Gastroesophageal sphincter (tissue), 4 donors: ENCODE measurements at regions not wholly inside any gene's neighbourhood (a gene's known extent, or its start where the extent isn't known, plus 50 kb on each side); places are given as distances from the start of the nearest gene placed in this dataset.

ENCODE experiments used
- ATAC-seq: fragments of 150-250 bp; one replicate; pipeline ENCODE4 v1.9.1; 2016; ENCODE audit warnings: mild to moderate bottlenecking, moderate library complexity
- H3K27ac ChIP-seq, 4 donors: fragments of 200-600 bp; sonication (generic) in 3 of 4; 1 replicate in 3 of 4; 2 replicates in 1 of 4; pipeline ENCODE4 v1.5.1; 2016 to 2019
- H3K27me3 ChIP-seq: fragments of 200-600 bp; sonication (generic); one replicate; pipeline ENCODE4 v1.5.1; 2019
- H3K36me3 ChIP-seq, 2 donors: fragments of 200-600 bp; sonication (generic); one replicate each; pipeline ENCODE4 v1.5.1; 2019; ENCODE audit warnings: control low read depth in 1 of 2
- H3K4me1 ChIP-seq, 3 donors: fragments of 200-600 bp; sonication (generic); 1 replicate in 2 of 3; 2 replicates in 1 of 3; pipeline ENCODE4 v1.5.1; 2016 to 2019; ENCODE audit warnings: control low read depth in 2 of 3
- H3K4me3 ChIP-seq, 2 donors: fragments of 200-600 bp; sonication (generic); one replicate each; pipeline ENCODE4 v1.5.1; 2019; ENCODE audit warnings: mild to moderate bottlenecking in 1 of 2, moderate library complexity in 1 of 2
- H3K9me3 ChIP-seq, 3 donors: fragments of 200-600 bp; sonication (generic); one replicate each; pipeline ENCODE4 v1.5.1; 2017 to 2019; ENCODE audit warnings: control low read depth in 2 of 3
- CTCF ChIP-seq, 4 experiments: fragments of 200-600 bp in 2 of 4; fragments of 450-650 bp in 2 of 4; sonication (generic) in 1 of 4; IDR thresholded peaks; one replicate each; pipeline ENCODE4 v1.5.1; 2017 to 2019; ENCODE audit warnings: antibody characterized with exemption in 4 of 4, mild to moderate bottlenecking in 2 of 4, moderate library complexity in 2 of 4
- EP300 ChIP-seq: sonication (generic); formaldehyde crosslinking; IDR thresholded peaks from one replicate; pipeline ENCODE4 v1.6.1; 2017; ENCODE audit warnings: antibody characterized with exemption, mild to moderate bottlenecking
- POLR2A ChIP-seq, 2 donors: fragments of 450-650 bp; IDR thresholded peaks; one replicate each; pipeline ENCODE4 v1.6.1; 2017; ENCODE audit warnings: antibody characterized with exemption in 2 of 2, mild to moderate bottlenecking in 2 of 2, moderate library complexity in 1 of 2
- POLR2AphosphoS5 ChIP-seq: sonication (generic); formaldehyde crosslinking; IDR thresholded peaks from one replicate; pipeline ENCODE4 v1.6.1; 2017; ENCODE audit warnings: antibody characterized with exemption
- WGBS, 2 donors: methylation state at CpG; one replicate each; pipeline ENCODE4 v1.1.5; 2018; ENCODE audit warnings: low coverage in 1 of 2; 5-methylcytosine and 5-hydroxymethylcytosine counted together

DNA sequence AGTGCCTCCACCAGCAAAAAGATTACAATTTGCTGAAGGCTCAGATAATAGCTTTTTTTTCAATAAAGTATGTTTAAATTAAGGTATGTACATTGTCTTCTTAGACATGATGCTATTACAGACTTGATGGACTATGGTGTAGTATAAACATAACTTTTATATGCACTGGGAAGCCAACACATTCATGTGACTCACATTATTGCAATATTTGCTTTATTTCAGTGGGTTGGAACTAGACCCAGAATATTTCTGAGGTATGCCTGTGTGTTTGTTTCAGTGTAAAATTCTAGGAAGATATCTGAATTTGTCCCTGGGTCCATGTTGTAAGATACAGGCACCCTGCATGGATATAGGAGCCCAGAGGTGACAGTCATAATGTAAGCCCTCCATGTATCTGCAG lies 120.0 kb upstream of the BDNF start:
- Histone ChIP-seq H3K4me1 (no peaks in the 10 kb centered on the region), H3K36me3 (no peaks in the 10 kb centered on the region), H3K9me3 (peaks cover 0 to 8% (median 0%) of the 10 kb centered on the region in 3 donors), H3K27ac (no peak overlapping the region), H3K4me3 (no peak overlapping the region), H3K27me3 (no peaks in the 10 kb centered on the region)
- no peak for ATAC-seq
- TF ChIP-seq POLR2AphosphoS5 (no peak), POLR2A (IDR thresholded peaks at IDR 0.05) (no peak), CTCF (IDR thresholded peaks at IDR 0.05) (no peak), EP300 (no peak)

GRCh38 chr11:27816197-27816596 lies 115.9 kb upstream of the BDNF start:
- H3K4me1 ChIP-seq = no peaks in the 10 kb centered on the region
- no peaks in the 10 kb centered on the region for H3K36me3 ChIP-seq
- H3K27me3 ChIP-seq = no peaks in the 10 kb centered on the region
- no peak for TF ChIP-seq EP300
- TF ChIP-seq CTCF (IDR thresholded peaks at IDR 0.05) = no peak
- no peak for TF ChIP-seq POLR2AphosphoS5
- no peak for TF ChIP-seq POLR2A (IDR thresholded peaks at IDR 0.05)
- H3K27ac ChIP-seq = no peak overlapping the region
- ATAC-seq = no peak
- peaks cover 0 to 8% (median 0%) of the 10 kb centered on the region in 3 donors for H3K9me3 ChIP-seq
- H3K4me3 ChIP-seq = no peak overlapping the region
- WGBS, 2 donors = 100% methylated on average over 1 of the region's 1 CpG; no CpG with 5 or more reads in 1 of the 2 donors

- Histone ChIP-seq H3K9me3 (no peaks in the 10 kb centered on the region), H3K36me3 (no peaks in the 10 kb centered on the region), H3K27me3 (no peaks in the 10 kb centered on the region), H3K4me3 (no peak overlapping the region), H3K4me1 (no peaks in the 10 kb centered on the region), H3K27ac (no peak overlapping the region)
- TF ChIP-seq POLR2A (IDR thresholded peaks at IDR 0.05) (no peak), POLR2AphosphoS5 (no peak), CTCF (IDR thresholded peaks at IDR 0.05) (no peak), EP300 (no peak)
- no peak for ATAC-seq
- 70% methylated on average over 2 of the region's 2 CpGs; no CpG with 5 or more reads in 1 of the 2 donors for WGBS, 2 donors
Measured at GRCh38 chr11:27812341-27812740, 112.1 kb upstream of the BDNF start.

DNA sequence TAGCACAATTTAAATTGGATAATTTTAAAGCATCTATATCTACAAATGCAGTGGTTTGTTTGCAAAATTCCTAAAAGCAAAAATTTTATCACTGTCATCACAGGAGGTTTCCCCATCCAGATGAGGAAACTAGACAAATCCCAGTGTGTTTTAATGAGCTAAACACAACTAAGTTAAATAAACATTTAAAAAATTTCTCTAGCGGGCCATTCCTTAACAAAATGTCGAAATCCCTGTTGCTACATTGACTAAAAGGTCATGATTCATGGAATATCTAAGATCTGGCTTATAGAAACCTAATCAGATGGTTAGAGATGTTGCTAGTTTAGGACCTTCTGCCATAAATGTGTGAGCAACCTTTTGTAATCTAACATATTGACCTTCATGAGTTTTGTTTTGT lies 107.3 kb upstream of the BDNF start:
- no peak overlapping the region for H3K4me3 ChIP-seq
- H3K27ac ChIP-seq = no peak overlapping the region
- TF ChIP-seq POLR2A (IDR thresholded peaks at IDR 0.05) (no peak), EP300 (no peak), CTCF (IDR thresholded peaks at IDR 0.05) (no peak), POLR2AphosphoS5 (no peak)
- no peaks in the 10 kb centered on the region for H3K9me3 ChIP-seq
- no peaks in the 10 kb centered on the region for H3K4me1 ChIP-seq
- H3K27me3 ChIP-seq = peaks cover 3% of the 10 kb centered on the region
- no peak for ATAC-seq
- 33 to 37% methylated on average over 2 of the region's 2 CpGs for WGBS, 2 donors
- no peaks in the 10 kb centered on the region for H3K36me3 ChIP-seq

GRCh38 chr11:27806122-27806521 lies 105.9 kb upstream of the BDNF start:
- Histone ChIP-seq H3K4me3 (no peak overlapping the region), H3K27ac (no peak overlapping the region), H3K9me3 (no peaks in the 10 kb centered on the region), H3K36me3 (no peaks in the 10 kb centered on the region), H3K27me3 (peaks cover 3% of the 10 kb centered on the region), H3K4me1 (no peaks in the 10 kb centered on the region)
- no peak for ATAC-seq
- WGBS, 2 donors = 28 to 100% methylated on average over 1 to 8 of the region's 19 CpGs
- TF ChIP-seq EP300 = no peak
- no peak for TF ChIP-seq POLR2A (IDR thresholded peaks at IDR 0.05)
- no peak for TF ChIP-seq POLR2AphosphoS5
- TF ChIP-seq CTCF (IDR thresholded peaks at IDR 0.05) = no peak
